GM23248 (cell line): ENCODE measurements at regions not wholly inside any gene's neighbourhood (a gene's known extent, or its start where the extent isn't known, plus 50 kb on each side); places are given as distances from the start of the nearest gene placed in this dataset.

Source experiments
- EZH2 ChIP-seq: fragments of 200-600 bp; sonication (generic); IDR thresholded peaks from 2 replicates; pipeline ENCODE4 v1.6.1; 2018; ENCODE audit warnings: antibody characterized with exemption, mild to moderate bottlenecking; ENCODE audit not compliant: insufficient read depth, poor library complexity, severe bottlenecking
- EZH2phosphoT487 ChIP-seq: fragments of 200-600 bp; sonication (generic); IDR thresholded peaks from 2 replicates; pipeline ENCODE4 v1.6.1; 2018; ENCODE audit warnings: antibody characterized with exemption, moderate library complexity, mild to moderate bottlenecking, low read depth; ENCODE audit not compliant: insufficient read depth

- TF ChIP-seq EZH2 (no peak), EZH2phosphoT487 (no peak)
These were observed 147.5 kb upstream of the AFDN start for GRCh38 chr6:167679122-167679736.
